ENCODE measurements at regions not wholly inside any gene's neighbourhood (a gene's known extent, or its start where the extent isn't known, plus 50 kb on each side); places are given as distances from the start of the nearest gene placed in this dataset.

DNA sequence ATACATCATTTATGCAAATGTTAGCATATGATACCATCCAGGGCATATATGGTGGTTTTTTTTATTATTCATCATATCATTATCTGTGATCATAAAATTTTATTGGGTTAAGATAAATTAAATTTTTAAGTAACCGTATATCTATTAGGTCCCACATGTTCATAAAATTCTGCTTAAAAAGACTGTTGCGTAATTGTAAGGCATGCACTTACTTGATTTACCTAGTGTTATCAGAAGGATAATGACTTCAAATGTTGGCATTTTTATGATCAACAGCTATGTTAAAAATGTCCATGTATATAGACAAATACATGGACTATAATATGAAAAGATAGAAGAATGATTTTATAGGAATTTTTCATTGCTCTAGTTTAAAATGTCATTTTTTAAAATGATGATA is 1625.5 kb upstream of the CELF4 start:
- CTCF ChIA-PET = interaction anchor here (1.0 kb wide), 1 partner anchor 13 kb away, joined by 3 read pairs; no protein-coding TSS in a partner anchor
- WGBS (ENCODE audit: insufficient coverage, insufficient replicate concordance, low lambda C conversion rate, missing lambda C conversion rate) = 92% methylated on average over 2 of the region's 2 CpGs
- H3K4me2 ChIP-seq (ENCODE audit: control insufficient read depth, insufficient read depth) = no peak overlapping the region
- BruUV-seq (replicated peaks) = no TSS peak
- POLR2A ChIA-PET = no interaction called here
- intact Hi-C loops (cut with micrococcal nuclease; ENCODE audit: unreplicated experiment) = no loop called here
- no peaks in the 10 kb centered on the region for H3K27me3 ChIP-seq (replicated peaks in 1 of 2; ENCODE audit: control insufficient read depth in 2 of 2, insufficient read depth in 2 of 2, low read length in 1 of 2)
- ATAC-seq = no peak
- no peaks in the 10 kb centered on the region for H3K9me3 ChIP-seq (replicated peaks; ENCODE audit: control insufficient read depth, insufficient read depth, low read length)
- no peak overlapping the region for H3K9ac ChIP-seq (ENCODE audit: control insufficient read depth, insufficient read depth, low read length)
- SMC1A ChIA-PET (ENCODE audit: uncharacterized antibody, unreplicated experiment) = no interaction called here
- no peak overlapping the region for H2AFZ ChIP-seq (ENCODE audit: control insufficient read depth, low read depth, low read length)
- RAD21 ChIA-PET (ENCODE audit: unreplicated experiment) = no interaction called here
- DNase-seq (ENCODE audit: low read depth, low spot score) = no peak
- H4K20me1 ChIP-seq (ENCODE audit: control insufficient read depth, insufficient read depth) = no peaks in the 10 kb centered on the region
- no peak overlapping the region for H3K4me3 ChIP-seq
- no peaks in the 10 kb centered on the region for H3K36me3 ChIP-seq (ENCODE audit: control insufficient read depth in 2 of 2, insufficient read depth in 2 of 2, low read length in 1 of 2)
- no peak for FAIRE-seq
- in situ Hi-C loops (cut with MboI) = no loop called here
- H3K27ac ChIP-seq (ENCODE audit: control insufficient read depth, insufficient read depth) = no peak overlapping the region
- no peaks in the 10 kb centered on the region for H3K79me2 ChIP-seq (ENCODE audit: control insufficient read depth, insufficient read depth, low read length)
- H3K4me1 ChIP-seq (ENCODE audit: control insufficient read depth, insufficient read depth, low read length) = no peaks in the 10 kb centered on the region
- TF ChIP-seq NFIC (IDR thresholded peaks at IDR 0.05; ENCODE audit: low read depth, low read length) (no peak), RELA (IDR thresholded peaks at IDR 0.05; ENCODE audit: borderline replicate concordance, partially characterized antibody) (no peak), HDGF (IDR thresholded peaks at IDR 0.05) (no peak), BCLAF1 (IDR thresholded peaks at IDR 0.05) (no peak)
- TF ChIP-seq, protein P1, sequence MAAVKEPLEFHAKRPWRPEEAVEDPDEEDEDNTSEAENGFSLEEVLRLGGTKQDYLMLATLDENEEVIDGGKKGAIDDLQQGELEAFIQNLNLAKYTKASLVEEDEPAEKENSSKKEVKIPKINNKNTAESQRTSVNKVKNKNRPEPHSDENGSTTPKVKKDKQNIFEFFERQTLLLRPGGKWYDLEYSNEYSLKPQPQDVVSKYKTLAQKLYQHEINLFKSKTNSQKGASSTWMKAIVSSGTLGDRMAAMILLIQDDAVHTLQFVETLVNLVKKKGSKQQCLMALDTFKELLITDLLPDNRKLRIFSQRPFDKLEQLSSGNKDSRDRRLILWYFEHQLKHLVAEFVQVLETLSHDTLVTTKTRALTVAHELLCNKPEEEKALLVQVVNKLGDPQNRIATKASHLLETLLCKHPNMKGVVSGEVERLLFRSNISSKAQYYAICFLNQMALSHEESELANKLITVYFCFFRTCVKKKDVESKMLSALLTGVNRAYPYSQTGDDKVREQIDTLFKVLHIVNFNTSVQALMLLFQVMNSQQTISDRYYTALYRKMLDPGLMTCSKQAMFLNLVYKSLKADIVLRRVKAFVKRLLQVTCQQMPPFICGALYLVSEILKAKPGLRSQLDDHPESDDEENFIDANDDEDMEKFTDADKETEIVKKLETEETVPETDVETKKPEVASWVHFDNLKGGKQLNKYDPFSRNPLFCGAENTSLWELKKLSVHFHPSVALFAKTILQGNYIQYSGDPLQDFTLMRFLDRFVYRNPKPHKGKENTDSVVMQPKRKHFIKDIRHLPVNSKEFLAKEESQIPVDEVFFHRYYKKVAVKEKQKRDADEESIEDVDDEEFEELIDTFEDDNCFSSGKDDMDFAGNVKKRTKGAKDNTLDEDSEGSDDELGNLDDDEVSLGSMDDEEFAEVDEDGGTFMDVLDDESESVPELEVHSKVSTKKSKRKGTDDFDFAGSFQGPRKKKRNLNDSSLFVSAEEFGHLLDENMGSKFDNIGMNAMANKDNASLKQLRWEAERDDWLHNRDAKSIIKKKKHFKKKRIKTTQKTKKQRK (IDR thresholded peaks at IDR 0.05; ENCODE audit: low read depth, low read length) = no peak

All from GM12878 (cell line).